GM21717 (cell line): ENCODE measurements at regions not wholly inside any gene's neighbourhood (a gene's known extent, or its start where the extent isn't known, plus 50 kb on each side); places are given as distances from the start of the nearest gene placed in this dataset.

Source experiments
- ATAC-seq: cut with Tn5 transposase; IDR thresholded peaks from one replicate; pipeline ENCODE4 v1.9.1; 2021; ENCODE audit warnings: mild to moderate bottlenecking, moderate library complexity; ENCODE audit not compliant: unreplicated experiment

DNA sequence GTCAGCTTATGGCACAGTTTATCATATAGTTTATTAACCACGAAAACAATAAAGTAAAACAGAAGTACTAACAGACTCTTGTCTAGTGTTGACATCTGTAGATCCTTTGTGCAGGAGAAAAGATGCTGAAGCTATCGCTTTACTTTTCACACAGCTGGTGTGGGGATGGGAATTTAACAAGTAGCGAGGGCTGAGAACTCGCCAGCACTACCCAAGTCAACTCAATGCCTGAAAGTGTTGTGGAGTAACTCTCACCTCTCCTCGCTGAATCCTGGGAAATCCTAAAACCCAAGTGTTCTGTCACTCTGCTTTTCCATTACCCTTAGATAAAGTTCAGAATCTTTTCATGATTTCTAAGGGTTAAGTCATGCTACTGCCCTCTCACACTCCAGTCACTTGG lies 264.2 kb downstream of the BMP4 start:
- ATAC-seq: no peak

DNA sequence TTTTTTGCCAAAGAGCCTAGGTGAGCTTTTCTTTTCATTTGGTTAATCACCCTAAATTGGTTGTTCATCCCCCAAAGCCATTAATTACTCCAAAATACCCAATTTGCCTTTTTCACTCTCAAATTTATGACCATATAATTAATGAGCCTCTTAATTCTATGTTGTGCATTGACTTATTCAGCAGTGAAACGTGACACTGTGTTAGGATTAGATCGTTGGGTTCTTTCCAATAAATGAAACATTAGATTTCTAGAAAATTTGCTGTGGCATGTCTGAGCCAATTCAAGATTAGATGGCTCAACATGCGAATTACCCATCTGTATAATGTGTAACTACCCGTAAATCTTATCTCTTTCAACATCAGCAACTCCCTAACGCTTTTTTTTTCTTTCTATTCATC lies 273.4 kb downstream of the BMP4 start:
- no peak for ATAC-seq

DNA sequence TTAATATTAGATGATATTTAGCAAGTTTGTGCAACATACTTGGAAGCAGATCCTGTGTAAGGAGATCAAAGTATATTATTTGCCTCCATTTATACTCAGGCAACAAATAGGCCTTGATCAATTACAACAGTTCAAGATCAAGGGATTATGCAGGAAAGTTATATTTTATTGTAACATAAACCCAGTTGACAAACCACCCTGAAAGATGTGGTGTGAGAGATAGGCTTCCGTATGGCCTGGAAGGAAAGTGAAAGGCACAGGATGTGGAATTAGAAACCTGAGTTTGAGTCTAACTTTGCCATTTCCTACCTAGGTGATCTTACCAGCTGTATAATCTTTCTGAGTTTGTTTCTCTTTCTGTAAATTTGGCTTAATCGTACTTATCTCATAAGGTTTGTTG lies 284.1 kb downstream of the BMP4 start:
- no peak for ATAC-seq

DNA sequence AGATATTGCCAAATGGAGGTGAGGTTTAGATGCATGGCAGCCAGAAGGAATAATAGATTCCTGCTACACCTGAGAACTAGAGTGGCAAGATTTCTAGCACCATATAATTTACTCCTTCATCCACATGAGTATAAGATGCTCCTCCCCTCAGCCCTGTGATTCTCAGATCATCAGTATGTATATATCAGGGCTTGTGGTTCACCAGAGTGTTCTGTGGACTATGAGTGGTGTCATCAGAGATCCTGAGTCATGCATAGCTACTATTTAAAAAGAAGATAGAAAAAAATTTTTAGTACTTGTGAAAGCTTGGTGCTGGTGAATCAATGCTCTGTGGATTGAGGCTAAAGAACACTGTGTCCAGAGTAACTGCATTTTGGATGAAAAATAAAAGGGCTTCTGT lies 285.9 kb downstream of the BMP4 start:
- ATAC-seq: no peak

DNA sequence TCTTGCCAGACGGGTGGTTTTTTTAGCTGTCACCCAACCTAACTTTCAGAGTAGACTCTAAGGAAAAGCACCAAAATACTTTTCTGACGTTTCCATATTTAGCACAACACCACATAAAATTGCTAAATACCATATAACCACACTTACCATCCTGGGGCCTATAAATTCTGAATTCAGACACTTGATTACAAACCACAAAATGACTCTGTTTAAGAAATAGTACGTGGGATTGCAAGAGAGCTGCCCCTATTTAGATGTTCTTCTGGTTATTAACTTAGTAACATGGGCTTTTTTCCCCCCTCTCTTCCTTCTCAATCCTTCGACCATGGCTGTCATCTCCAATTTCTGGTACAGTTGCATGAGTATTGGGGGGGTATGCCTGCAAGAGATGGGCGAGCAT lies 287.7 kb downstream of the BMP4 start:
- no peak for ATAC-seq

DNA sequence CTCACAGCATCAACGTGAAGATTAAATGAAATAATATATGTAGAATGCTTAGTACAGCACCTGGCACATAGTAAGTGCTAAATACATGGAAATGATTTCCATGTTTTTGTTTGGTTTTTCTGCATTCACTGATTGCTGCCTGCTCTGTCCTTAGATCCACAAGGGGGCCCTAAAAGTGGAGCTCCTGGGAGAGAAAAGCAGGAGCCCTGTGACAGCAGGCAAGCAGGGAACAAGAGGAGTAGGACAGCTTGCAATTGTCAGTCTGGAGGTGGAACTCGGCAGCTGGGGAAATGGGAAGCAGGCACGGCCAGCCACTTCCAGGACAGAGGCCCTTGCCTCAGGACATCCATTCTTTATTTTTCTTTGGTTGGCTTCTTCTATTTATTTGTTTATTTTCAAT lies 292.9 kb downstream of the BMP4 start:
- no peak for ATAC-seq

DNA sequence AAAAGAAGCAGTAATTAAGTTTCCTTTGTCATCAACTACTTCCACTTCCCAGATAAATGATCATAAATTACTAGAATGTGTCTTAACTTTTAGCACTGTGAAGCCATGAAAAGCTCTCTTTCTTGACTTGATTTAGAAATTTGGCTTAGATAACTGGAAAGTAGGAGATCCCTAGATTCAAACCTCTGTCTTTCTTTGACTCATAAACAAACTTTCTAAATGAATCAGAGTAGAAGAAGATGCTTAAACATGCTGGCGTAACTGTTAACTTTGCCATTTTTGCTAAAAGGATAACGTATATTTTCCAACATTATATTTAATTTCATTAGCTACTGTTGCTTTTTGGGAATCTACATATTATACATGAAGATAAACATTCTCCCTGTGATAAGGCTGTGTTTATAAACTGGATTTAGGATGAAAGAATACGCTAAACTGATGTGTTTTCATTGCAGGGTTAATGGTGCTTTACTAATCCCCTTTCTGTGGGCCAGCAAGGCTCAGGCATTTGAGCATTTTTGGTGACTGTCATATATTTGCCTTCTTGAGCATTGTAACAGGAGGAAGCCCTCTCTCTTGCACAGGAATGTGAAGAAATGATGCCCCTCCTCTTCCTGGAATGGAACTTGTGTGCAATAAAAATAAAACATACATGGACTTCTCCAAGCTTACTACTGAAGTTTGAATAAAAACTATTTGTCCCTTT lies 301.4 kb downstream of the BMP4 start:
- no peak for ATAC-seq

DNA sequence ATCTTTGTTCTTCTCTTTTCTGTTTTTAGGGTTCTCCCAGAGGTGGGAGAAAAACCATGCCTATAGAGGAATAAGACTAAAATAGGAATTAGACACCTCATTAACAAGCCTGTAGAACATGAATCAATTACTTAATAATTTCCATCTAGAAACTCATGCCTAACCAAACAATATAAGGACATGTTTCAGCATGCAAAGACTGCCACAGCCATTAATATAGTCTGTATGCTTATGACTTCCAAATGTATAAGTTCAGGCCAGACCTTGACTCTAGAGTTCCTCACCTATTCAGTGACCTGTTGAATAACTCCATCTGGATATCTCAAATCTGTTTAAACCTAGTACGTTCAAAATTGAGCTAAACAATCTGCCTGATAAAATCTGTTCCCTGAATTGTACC lies 304.6 kb downstream of the BMP4 start:
- no peak for ATAC-seq

DNA sequence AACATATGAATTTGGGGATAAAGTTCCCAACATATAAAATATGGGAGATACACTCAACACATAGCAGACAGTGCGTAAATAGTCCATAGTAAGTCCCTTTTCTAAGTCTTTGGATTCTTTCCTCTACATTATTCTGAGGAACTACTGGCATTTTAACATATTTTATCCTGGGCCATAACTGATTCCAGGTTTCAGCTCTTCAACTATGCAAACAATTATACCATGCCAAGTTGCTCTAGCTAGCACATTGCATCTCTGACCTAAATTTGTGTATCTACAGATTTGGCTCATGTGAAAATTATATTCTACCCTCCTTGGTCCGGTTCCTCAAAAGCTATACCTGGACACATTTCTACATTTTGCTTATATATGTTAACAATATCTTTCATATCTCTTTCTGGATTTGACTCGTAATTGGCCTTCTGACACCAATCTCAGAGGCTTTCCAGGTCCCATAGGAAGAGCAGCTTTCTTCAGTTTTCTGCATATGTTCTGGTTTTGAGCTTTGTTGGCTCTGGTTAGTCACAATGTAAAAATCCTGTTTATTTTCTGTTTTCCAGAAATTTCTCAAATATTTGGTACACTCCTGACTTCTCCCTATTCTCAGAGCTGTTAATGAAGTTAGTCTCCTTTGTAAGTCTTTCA lies 305.4 kb downstream of the BMP4 start:
- no peak for ATAC-seq

DNA sequence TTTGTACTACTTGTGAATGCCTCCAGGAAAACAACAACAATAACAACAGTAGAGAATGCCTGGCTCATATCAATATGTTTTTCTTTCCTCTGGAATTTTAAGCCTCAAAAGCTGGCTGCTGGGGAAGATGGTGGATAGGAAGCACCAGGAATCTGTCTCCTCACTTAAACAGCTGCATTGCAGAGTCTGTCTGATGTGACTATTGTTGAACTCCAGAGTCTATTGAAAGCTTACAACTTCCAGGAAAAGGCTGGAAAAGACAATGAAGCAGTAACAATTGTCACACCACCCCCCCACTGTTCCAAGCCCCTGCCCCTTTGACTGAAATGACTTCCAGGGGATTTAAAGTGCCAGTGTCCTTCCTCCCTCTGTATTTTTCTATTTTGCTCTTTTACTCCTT lies 309.7 kb downstream of the BMP4 start:
- no peak for ATAC-seq

DNA sequence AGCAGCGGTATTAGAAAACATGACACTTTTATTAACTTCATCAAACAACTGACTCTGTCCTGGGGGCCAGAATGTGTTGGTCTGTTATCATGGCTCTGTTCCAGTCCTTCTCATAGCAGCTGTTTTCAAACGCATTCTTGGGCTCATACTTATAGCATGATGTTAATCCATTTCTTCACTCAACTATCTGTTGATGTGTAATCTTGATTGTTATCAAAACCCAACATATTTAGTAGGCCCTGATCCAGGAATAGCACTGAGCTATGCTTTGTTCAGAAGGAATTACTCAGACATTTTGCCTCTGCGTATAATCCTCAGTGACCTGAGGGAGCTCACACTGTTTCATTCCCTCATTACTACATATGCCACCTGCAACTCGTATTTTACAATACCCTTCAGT lies 315.9 kb downstream of the BMP4 start:
- no peak for ATAC-seq

DNA sequence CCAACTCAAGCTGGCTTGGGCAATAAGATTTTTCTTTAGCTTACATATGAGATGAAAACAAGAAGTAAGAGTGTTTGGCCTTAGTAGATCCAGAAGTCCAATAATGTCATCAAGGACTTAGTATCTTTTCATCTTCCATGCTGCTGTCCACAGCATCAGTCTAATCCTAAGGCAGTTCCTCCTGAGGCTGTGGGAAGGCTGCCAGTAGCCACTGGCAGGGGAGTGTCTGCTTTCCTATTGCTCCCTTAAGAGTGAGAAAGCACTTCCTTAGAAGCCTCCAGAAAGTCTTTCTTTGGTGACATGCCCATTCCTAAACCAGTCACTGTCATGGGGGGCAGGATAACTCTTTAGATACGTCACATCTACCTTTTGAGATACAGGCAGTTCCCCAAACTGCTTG lies 317.7 kb downstream of the BMP4 start:
- no peak for ATAC-seq

DNA sequence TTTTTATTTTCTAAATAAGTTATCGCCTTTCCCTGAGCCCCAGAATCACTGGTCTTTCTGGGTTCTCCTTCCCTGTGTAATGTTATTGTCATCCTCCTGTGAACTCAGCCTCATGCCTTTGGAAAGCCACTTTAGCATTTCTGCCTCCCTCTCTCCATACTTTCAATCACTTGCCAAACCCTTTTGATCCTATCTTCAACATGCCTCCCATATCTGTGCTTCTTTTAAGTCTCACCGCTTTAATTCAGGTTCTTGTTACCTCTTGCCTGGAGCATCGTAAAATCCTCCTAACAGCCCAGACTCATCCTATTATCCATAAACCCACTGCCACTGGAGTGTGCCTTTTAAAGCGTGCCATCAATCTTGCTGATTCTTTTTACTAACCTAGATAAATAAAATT lies 321.8 kb downstream of the BMP4 start:
- no peak for ATAC-seq

DNA sequence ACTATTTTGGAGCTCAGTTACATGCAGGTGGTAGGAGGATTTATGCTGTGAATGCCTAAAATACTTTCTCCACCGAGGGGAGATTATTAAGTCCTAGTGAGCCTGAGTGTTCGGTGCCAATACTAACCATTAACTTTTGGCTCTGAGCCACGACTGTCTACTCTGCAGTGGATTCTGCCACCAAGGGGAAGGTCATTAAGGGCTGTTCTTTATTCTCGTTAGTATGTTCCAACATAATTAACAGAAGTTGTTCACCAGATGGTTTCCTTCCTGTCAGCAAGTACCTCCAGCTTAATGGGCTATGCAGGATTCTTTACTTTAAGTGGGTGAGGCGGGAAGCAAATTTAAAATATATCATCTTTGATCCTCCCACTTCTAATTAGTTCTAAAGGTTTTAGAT lies 326.3 kb downstream of the BMP4 start:
- no peak for ATAC-seq

DNA sequence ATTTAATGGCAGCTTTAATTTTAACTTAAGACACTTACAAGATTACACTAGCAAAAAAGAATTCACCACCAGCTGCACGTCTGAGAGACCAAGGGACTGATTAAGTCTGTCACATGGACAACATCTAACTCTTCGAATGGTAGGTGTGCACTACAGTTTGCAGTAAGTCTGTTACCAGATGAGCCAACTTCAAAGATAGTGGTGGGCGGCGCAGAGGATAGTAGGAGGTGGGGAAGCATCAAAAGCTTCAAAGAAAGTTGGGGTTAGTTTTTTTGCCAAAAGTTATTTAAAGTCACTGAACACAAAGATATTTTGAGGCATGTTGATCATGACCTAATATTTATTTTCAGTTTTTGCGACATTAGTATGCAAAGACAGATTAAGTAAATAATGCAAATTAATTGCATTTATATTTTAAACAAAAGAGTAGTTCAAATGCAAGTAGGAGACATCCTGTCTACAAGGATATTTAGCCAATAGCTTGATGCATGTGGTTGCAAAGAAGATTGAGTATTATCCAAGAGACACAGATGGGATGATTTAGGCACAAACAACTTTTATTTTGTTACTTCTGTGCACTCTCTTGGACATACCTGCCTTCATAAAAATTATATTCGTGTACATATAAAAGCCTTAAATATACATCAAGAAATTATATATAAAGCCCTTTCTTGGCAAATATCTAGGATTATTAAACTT lies 327.7 kb downstream of the BMP4 start:
- no peak for ATAC-seq

DNA sequence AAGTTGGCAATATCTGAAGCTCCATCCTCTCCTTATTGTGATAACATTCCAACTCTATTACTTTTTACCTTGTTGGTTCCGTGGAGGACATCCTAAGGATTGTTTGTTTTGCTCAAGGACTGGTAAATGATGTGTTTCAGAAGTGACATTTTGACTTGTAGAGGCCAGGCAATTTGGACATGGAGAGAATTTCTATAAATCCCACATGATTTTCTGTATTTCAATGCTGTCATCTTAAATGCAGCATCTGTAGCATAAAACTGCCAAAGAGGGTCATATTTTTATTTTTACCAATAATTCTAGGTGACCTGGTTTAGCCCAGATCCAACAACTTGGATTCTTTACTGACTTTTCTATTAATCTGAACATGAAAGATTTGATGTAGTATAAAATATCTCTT lies 328.4 kb downstream of the BMP4 start:
- ATAC-seq: no peak

DNA sequence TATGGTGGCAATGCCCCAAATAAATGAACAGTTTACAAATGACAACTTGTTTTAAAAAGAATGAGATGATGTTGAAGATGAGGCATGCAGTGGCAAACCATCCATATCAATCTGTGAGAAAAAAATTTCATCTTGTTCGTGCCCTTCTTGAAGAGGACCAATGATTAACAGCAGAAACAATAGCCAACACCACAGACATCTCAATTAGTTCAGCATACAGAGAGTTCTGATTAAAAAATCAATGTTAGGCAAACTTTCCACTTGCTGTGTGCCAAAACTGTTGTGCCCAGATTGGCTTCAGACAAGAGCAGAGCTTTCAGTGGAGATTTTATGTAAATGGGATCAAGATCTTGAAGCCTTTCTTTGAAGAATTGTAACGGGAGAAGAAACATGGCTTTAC lies 329.9 kb downstream of the BMP4 start:
- no peak for ATAC-seq

DNA sequence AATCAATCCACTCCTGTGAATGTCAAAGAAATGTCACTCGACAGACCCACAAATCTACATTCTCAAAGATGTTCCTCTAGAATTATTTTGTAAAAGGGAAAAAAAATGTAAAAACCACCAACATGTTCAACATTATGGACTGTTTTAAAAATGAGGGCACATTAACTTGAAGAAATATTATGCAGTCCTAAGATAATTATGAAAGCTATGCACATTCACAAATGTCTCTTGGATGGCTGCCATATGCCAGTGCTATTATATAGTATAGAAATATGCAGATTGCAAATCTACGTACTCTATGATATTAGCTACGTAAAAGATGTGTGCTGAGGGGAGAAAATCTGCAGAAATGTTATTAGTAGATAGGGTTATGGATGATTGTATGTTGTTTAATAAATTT lies 334.2 kb downstream of the BMP4 start:
- no peak for ATAC-seq

DNA sequence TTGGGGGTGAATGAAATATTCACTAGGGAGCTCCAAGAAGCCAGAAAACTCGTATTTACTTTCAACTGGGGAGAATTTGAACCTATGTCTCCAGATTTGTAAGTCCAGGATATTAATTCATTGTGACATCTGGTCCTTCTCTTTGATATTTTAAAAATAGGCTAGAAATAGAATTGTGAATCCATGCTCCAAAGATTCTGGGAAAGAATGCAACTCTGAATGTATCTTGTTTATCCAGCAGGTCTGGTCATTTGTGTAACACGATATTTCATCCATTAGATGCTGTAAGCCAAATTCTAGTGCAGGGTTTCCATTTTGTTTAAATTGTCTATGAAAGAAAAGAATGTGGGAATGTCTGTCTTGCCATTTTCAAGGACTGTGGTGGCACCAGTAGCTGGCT lies 334.7 kb downstream of the BMP4 start:
- no peak for ATAC-seq

DNA sequence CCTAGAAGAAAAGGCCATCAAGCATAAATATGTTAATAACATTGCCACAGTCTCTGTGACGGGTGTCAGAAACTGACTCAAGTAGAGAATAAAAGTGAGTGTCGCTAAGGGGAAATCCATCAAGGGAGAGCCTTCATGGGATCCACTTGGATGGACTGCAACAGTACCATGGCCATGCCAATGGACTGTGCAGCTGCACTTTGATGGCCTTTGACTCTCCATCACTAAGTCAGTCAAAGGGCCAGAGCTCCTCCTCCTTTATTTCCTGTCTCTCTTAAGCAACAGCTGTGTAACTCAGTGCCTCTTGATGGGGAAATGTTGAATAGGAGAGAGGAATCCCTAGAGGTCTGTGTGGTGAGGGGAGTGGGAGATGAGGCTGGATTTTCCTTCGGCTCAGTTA lies 335.2 kb downstream of the BMP4 start:
- no peak for ATAC-seq

DNA sequence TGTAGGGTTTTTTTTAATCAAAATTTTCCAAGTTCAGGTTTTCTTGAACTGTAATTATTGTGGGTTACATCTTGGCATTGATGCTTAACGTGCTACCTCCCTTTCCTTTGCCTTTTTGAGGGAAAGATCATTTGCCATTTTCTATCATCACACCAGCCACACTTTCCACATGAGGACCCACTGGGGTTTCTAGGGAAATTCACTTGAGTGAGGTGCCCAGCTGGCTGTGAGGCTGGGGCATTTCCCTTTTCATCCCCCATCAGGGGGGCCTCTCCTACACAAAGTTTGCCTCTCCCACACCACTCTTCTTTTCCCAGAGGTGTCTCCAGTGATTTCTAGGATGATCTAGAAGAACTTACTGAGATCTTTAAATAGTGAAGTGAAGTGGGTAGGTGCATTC lies 335.7 kb downstream of the BMP4 start:
- ATAC-seq: no peak

DNA sequence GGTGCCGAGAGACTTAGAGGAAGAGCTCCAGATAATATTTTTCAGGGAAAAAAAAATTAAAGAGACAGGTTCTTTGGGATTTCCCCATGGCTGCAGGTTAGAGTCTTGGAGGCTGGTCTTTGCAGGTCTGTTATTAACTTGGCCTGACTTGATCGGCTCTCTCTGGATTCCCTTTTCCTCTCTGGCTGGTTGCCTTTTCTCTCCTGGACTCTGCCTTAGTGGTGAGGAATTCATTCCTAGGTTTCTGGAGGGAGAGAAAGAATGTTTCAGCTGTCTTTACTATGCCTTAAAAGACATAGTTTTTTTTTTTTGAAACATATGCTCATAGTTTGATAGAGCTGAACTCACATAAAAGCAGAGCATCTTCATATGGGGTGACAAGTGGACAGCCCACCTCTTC lies 336.3 kb downstream of the BMP4 start:
- no peak for ATAC-seq
